Heart left ventricle (tissue), 13 donors: ENCODE measurements at regions not wholly inside any gene's neighbourhood (a gene's known extent, or its start where the extent isn't known, plus 50 kb on each side); places are given as distances from the start of the nearest gene placed in this dataset.

Experiments
- CTCF ChIP-seq, 12 donors: fragments of 200-600 bp; sonication (generic) in 4 of 12; IDR thresholded peaks; one replicate each; pipeline versions ENCODE4 v1.5.0 to v1.8.0; 2018 to 2022; ENCODE audit warnings: antibody characterized with exemption in 12 of 12, mild to moderate bottlenecking in 5 of 12
- POLR2A ChIP-seq, 2 donors: fragments of 450-650 bp; IDR thresholded peaks; one replicate each; pipeline ENCODE4 v1.6.1; 2017; ENCODE audit warnings: antibody characterized with exemption in 2 of 2, mild to moderate bottlenecking in 2 of 2, moderate library complexity in 2 of 2
- donor health status: ischemic (EF 13 %, LVEDD 7.1; RV severe dilation, severe dysfunction).
- donor health status: DM: no; HTN: yes; CAD: no.
- donor health status: DM: no; HTN: no; CAD: no.
- donor health status: ischemic (EF 25% LVEDD 6.9; RV normal size, moderate dysfunction).
- donor health status: ischemic (EF 25% LVEDD 5.7; RV mildly dilated, moderate dysfunction).
- donor health status: ischemic (EF 35%, LVEDD 5.7; RV mildly dilated, moderate dysfunction).
- donor health status: nonischemic (EF 11% LVEDD 7.7; RV severe dilation, severe dysfunction).
- donor health status: DM: yes; HTN: yes; CAD: no.
- donor health status: PGD.
- donor health status: ischemic (EF 29% LVEDD 5.4; RV normal size, mild dysfunction).
- donor health status: nonischemic (EF 23%, LVEDD 6.1; RV moderate dilation, normal function).

- TF ChIP-seq CTCF (IDR thresholded peaks at IDR 0.05) (peak; percentile 70 to 89 (median 78)), POLR2A (IDR thresholded peaks at IDR 0.05) (no peak)
These were observed 153.2 kb upstream of the DDHD1 start for GRCh38 chr14:53306267-53306721.
